Lung (tissue), 11 donors: ENCODE measurements at regions not wholly inside any gene's neighbourhood (a gene's known extent, or its start where the extent isn't known, plus 50 kb on each side); places are given as distances from the start of the nearest gene placed in this dataset.

ENCODE experiments used
- ATAC-seq: fragments of 200-7000 bp; cut with Tn5 transposase; one replicate; pipeline ENCODE4 v1.9.1; 2020; ENCODE audit warnings: moderate number of reproducible peaks; ENCODE audit not compliant: insufficient read depth, low FRiP score
- DNase-seq, 3 donors: peaks; one replicate each; pipeline ENCODE4 v3.0.0-alpha.2; 2013 to 2017
- H3K27ac ChIP-seq, 2 donors: one replicate each; pipeline ENCODE4 v1.5.1; 2013; ENCODE audit warnings: mild to moderate bottlenecking in 2 of 2, moderate library complexity in 2 of 2, control low read depth in 1 of 2, inconsistent platforms in 1 of 2, low read depth in 1 of 2, low read length in 1 of 2
- H3K27me3 ChIP-seq, 3 donors: one replicate each; pipeline ENCODE4 v1.5.1; 2013; ENCODE audit warnings: low read length in 2 of 3; ENCODE audit not compliant: control insufficient read depth in 3 of 3, insufficient read depth in 3 of 3
- H3K36me3 ChIP-seq, 4 donors: one replicate each; pipeline ENCODE4 v1.5.1; 2013; ENCODE audit warnings: low read length in 4 of 4, mild to moderate bottlenecking in 1 of 4, moderate library complexity in 1 of 4; ENCODE audit not compliant: control insufficient read depth in 4 of 4, insufficient read depth in 4 of 4
- H3K4me1 ChIP-seq, 5 donors: one replicate each; pipeline ENCODE4 v1.5.1; 2013; ENCODE audit warnings: low read length in 5 of 5, mild to moderate bottlenecking in 2 of 5, moderate library complexity in 1 of 5; ENCODE audit not compliant: control insufficient read depth in 5 of 5, insufficient read depth in 5 of 5
- H3K4me3 ChIP-seq: one replicate; pipeline ENCODE4 v1.5.1; 2013; ENCODE audit warnings: mild to moderate bottlenecking, control low read depth, moderate library complexity
- H3K9ac ChIP-seq, 2 donors: one replicate each; pipeline ENCODE4 v1.5.1; 2013; ENCODE audit warnings: low read length in 2 of 2, control low read depth in 1 of 2; ENCODE audit not compliant: insufficient read depth in 1 of 2
- H3K9me3 ChIP-seq, 4 donors: one replicate each; pipeline ENCODE4 v1.5.1; 2013; ENCODE audit warnings: low read length in 3 of 4, mild to moderate bottlenecking in 1 of 4, moderate library complexity in 1 of 4; ENCODE audit not compliant: control insufficient read depth in 4 of 4, insufficient read depth in 3 of 4
- CTCF ChIP-seq: IDR thresholded peaks from 2 replicates; pipeline ENCODE4 v1.5.1; 2012; ENCODE audit warnings: mild to moderate bottlenecking; ENCODE audit errors: control extremely low read depth, extremely low read depth
- WGBS, 2 donors: extraction: QIAGEN DNeasy Blood & Tissue Kit; methylation state at CpG; one replicate each; pipeline ENCODE4 v1.1.7; 2013; 5-methylcytosine and 5-hydroxymethylcytosine counted together
- donor health status: control.
- donor health status: control.
- donor health status: Bipolar disorder and iron deficiency.
- donor health status: healthy.
- donor health status: DM: yes; HTN: yes; CAD: no.

- Histone ChIP-seq H3K27ac (no peak overlapping the region), H3K36me3 (no peaks in the 10 kb centered on the region), H3K27me3 (peaks cover 0 to 8% (median 7%) of the 10 kb centered on the region in 3 donors), H3K9ac (no peak overlapping the region), H3K4me1 (peaks cover 0 to 20% (median 0%) of the 10 kb centered on the region in 5 donors), H3K4me3 (no peak overlapping the region), H3K9me3 (peaks cover 0 to 2% (median 0%) of the 10 kb centered on the region in 4 donors)
- DNase-seq (peak in 2 of 3 donors; percentile 44 to 47), ATAC-seq (no peak)
- TF ChIP-seq CTCF, result no peak
- WGBS, 2 donors, result 59 to 73% methylated on average over 2 of the region's 2 CpGs
Observed at GRCh38 chr20:48052475-48052835, 267.2 kb upstream of the SULF2 start.

- no peak for TF ChIP-seq CTCF
- ATAC-seq (no peak), DNase-seq (peak; percentile 58 to 93 (median 92))
- no peak overlapping the region for H3K27ac ChIP-seq
- no peaks in the 10 kb centered on the region for H3K36me3 ChIP-seq
- 35 to 56% methylated on average over 3 of the region's 3 CpGs for WGBS, 2 donors
- peaks cover 0 to 8% (median 7%) of the 10 kb centered on the region in 3 donors for H3K27me3 ChIP-seq
- peaks cover 0 to 20% (median 0%) of the 10 kb centered on the region in 5 donors for H3K4me1 ChIP-seq
- H3K4me3 ChIP-seq, result no peak overlapping the region
- peaks cover 0 to 2% (median 0%) of the 10 kb centered on the region in 4 donors for H3K9me3 ChIP-seq
- no peak overlapping the region for H3K9ac ChIP-seq
Observed at GRCh38 chr20:48051794-48052474, 266.7 kb upstream of the SULF2 start.

GRCh38 chr20:48049641-48050040 lies 264.4 kb upstream of the SULF2 start:
- DNase-seq (peak in 2 of 3 donors; percentile 72 to 80), ATAC-seq (no peak)
- H3K4me1 ChIP-seq, result peaks cover 0 to 20% (median 0%) of the 10 kb centered on the region in 5 donors
- H3K9ac ChIP-seq, result no peak overlapping the region
- peaks cover 0 to 2% (median 0%) of the 10 kb centered on the region in 4 donors for H3K9me3 ChIP-seq
- H3K36me3 ChIP-seq, result no peaks in the 10 kb centered on the region
- no peak for TF ChIP-seq CTCF
- no peak overlapping the region for H3K27ac ChIP-seq
- WGBS, 2 donors, result 74 to 89% methylated on average over 1 of the region's 1 CpG
- peaks cover 0 to 8% (median 7%) of the 10 kb centered on the region in 3 donors for H3K27me3 ChIP-seq
- H3K4me3 ChIP-seq, result no peak overlapping the region
